Esophagus muscularis mucosa (tissue), 3 donors: ENCODE measurements at regions not wholly inside any gene's neighbourhood (a gene's known extent, or its start where the extent isn't known, plus 50 kb on each side); places are given as distances from the start of the nearest gene placed in this dataset.

Experiments
- POLR2A ChIP-seq: fragments of 450-650 bp; IDR thresholded peaks from one replicate; pipeline ENCODE4 v1.6.1; 2017; ENCODE audit warnings: antibody characterized with exemption, moderate library complexity, mild to moderate bottlenecking, low read depth
- POLR2AphosphoS5 ChIP-seq, 2 donors: sonication (generic); formaldehyde crosslinking; IDR thresholded peaks; one replicate each; pipeline ENCODE4 v1.6.1; 2017; ENCODE audit warnings: antibody characterized with exemption in 2 of 2
- TF ChIP-seq, protein P1 (sequence below), 3 experiments: fragments of 200-600 bp in 2 of 3; fragments of 450-650 bp in 1 of 3; sonication (generic) in 2 of 3; IDR thresholded peaks; one replicate each; pipeline ENCODE4 v1.5.1; 2017 to 2019; ENCODE audit warnings: antibody characterized with exemption in 3 of 3, mild to moderate bottlenecking in 2 of 3, moderate library complexity in 1 of 3

DNA sequence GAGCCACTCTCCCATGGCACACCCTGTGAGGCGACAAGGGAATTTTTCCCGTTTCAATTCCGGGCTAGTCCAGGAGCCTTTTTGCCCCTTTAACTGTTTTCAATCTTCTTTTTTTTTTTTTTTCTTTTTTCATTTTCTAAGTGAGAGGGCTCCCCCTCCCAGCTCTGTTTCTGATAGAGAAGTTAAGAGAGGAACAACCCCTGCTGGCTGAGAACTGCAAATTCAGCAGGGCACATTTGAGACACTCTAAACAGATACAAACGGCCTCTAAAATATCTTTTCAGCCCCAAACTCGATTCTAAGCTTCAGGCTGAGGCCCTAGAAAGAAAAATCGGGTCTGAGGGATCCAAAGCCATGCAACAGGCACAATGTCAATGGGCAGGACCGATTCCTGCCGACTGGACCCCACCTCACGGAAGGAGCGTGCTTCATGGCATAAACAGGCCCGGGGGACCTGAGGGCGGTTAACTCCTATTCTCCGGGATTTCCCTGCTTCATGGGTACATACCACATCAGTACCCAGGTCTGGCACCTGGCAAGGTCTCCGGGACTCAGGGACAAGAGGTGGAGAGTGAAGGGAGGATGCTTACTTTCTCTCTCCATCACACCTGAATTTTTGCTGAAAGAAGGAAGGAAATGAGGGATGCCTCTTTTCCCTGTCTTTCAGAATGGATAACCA lies 627.5 kb downstream of the BUD13 start:
- TF ChIP-seq, protein P1, sequence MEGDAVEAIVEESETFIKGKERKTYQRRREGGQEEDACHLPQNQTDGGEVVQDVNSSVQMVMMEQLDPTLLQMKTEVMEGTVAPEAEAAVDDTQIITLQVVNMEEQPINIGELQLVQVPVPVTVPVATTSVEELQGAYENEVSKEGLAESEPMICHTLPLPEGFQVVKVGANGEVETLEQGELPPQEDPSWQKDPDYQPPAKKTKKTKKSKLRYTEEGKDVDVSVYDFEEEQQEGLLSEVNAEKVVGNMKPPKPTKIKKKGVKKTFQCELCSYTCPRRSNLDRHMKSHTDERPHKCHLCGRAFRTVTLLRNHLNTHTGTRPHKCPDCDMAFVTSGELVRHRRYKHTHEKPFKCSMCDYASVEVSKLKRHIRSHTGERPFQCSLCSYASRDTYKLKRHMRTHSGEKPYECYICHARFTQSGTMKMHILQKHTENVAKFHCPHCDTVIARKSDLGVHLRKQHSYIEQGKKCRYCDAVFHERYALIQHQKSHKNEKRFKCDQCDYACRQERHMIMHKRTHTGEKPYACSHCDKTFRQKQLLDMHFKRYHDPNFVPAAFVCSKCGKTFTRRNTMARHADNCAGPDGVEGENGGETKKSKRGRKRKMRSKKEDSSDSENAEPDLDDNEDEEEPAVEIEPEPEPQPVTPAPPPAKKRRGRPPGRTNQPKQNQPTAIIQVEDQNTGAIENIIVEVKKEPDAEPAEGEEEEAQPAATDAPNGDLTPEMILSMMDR (IDR thresholded peaks at IDR 0.05) = no peak
- TF ChIP-seq POLR2A (no peak), POLR2AphosphoS5 (IDR thresholded peaks at IDR 0.05) (no peak)
